Psoas muscle (tissue), 7 donors: ENCODE measurements at regions not wholly inside any gene's neighbourhood (a gene's known extent, or its start where the extent isn't known, plus 50 kb on each side); places are given as distances from the start of the nearest gene placed in this dataset.

Experiments
- ATAC-seq, 4 donors: fragments of 200-7000 bp; cut with Tn5 transposase; one replicate each; pipeline ENCODE4 v1.9.1; 2020; ENCODE audit warnings: moderate library complexity in 3 of 4, mild to moderate bottlenecking in 2 of 4
- DNase-seq, 2 donors: peaks; one replicate each; pipeline ENCODE4 v3.0.0-alpha.2; 2020
- H3K27ac ChIP-seq: fragments of 200-600 bp; one replicate; pipeline ENCODE4 v1.8.0; 2022
- H3K27me3 ChIP-seq, 3 donors: fragments of 200-600 bp in 1 of 3; one replicate each; pipeline versions ENCODE4 v1.6.1 to v1.8.0; 2013 to 2022; ENCODE audit warnings: low read length in 2 of 3, mild to moderate bottlenecking in 2 of 3, moderate library complexity in 1 of 3; ENCODE audit not compliant: insufficient read depth in 3 of 3
- H3K36me3 ChIP-seq, 2 donors: fragments of 200-600 bp in 1 of 2; one replicate each; pipeline versions ENCODE4 v1.6.1 to v1.8.0; 2013 to 2022; ENCODE audit warnings: low read depth in 1 of 2, mild to moderate bottlenecking in 1 of 2, moderate library complexity in 1 of 2; ENCODE audit not compliant: insufficient read depth in 1 of 2
- H3K4me1 ChIP-seq: fragments of 200-600 bp; one replicate; pipeline ENCODE4 v1.8.0; 2022
- H3K4me3 ChIP-seq: fragments of 200-600 bp; one replicate; pipeline ENCODE4 v1.8.0; 2022; ENCODE audit warnings: mild to moderate bottlenecking
- H3K9me3 ChIP-seq: fragments of 200-600 bp; one replicate; pipeline ENCODE4 v1.8.0; 2022
- WGBS, 3 donors: extraction: QIAGEN DNeasy Blood & Tissue Kit; methylation state at CpG; one replicate each; pipeline versions ENCODE4 v1.1.6 to v1.1.7; 2013; 5-methylcytosine and 5-hydroxymethylcytosine counted together
- intact Hi-C, 2 donors: fragments of 100-400 bp; cut with DNase I; formaldehyde crosslinking; loops; one replicate each; pipeline versions ENCODE4 v1.11.0 to v1.14.2; 2022
- TF ChIP-seq, protein P1 (sequence below): fragments of 200-600 bp; IDR thresholded peaks from one replicate; pipeline ENCODE4 v1.8.0; 2022; ENCODE audit warnings: antibody characterized with exemption
- donor health status: healthy with polysubstance abuse.
- donor health status: DM: no; HTN: no; CAD: no; lungs with moderate emphysema.
- donor health status: Bipolar disorder and iron deficiency.
- donor health status: healthy.
- donor health status: DM: yes; HTN: yes; CAD: no.
- donor health status: DM: no; HTN: no; CAD: no.
- donor health status: DM: yes; HTN: yes; CAD: no.

DNA sequence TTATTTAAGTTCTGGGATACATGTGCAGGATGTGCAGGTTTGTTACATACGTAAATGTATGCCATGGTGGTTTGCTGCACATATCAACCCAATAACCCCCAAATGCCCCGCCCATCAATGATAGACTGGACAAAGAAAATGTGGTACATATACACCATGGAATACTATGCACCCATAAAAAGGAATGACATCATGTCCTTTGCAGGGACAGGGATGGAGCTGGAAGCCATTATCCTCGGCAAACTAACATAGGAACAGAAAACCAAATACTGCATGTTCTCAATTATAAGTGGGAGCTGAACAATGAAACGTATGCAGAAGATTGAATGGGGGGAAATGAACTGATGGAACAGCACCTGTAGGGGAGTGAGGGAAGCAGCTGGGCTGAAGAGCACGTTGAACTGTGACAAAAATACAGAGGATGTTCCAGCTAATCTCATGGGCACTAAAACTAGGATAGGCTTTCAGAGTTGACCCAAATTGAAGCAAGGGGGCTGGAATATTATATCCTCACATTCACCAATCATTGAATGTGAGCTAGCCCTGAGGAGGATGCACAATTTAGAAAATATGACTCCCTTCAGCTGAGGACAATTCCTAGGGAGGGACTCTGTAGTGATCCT, 70.5 kb upstream of the OSMR start:
- H3K4me1 ChIP-seq, result no peaks in the 10 kb centered on the region
- no peak overlapping the region for H3K4me3 ChIP-seq
- H3K36me3 ChIP-seq, result no peaks in the 10 kb centered on the region
- no peak for ATAC-seq
- 67 to 76% (median 76%) methylated on average over 5 of the region's 5 CpGs for WGBS, 3 donors
- no peak for DNase-seq
- TF ChIP-seq, protein P1, sequence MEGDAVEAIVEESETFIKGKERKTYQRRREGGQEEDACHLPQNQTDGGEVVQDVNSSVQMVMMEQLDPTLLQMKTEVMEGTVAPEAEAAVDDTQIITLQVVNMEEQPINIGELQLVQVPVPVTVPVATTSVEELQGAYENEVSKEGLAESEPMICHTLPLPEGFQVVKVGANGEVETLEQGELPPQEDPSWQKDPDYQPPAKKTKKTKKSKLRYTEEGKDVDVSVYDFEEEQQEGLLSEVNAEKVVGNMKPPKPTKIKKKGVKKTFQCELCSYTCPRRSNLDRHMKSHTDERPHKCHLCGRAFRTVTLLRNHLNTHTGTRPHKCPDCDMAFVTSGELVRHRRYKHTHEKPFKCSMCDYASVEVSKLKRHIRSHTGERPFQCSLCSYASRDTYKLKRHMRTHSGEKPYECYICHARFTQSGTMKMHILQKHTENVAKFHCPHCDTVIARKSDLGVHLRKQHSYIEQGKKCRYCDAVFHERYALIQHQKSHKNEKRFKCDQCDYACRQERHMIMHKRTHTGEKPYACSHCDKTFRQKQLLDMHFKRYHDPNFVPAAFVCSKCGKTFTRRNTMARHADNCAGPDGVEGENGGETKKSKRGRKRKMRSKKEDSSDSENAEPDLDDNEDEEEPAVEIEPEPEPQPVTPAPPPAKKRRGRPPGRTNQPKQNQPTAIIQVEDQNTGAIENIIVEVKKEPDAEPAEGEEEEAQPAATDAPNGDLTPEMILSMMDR, result no peak
- H3K27ac ChIP-seq, result no peak overlapping the region
- no peaks in the 10 kb centered on the region for H3K27me3 ChIP-seq
- H3K9me3 ChIP-seq, result no peaks in the 10 kb centered on the region
- intact Hi-C loops, result no loop called here

DNA sequence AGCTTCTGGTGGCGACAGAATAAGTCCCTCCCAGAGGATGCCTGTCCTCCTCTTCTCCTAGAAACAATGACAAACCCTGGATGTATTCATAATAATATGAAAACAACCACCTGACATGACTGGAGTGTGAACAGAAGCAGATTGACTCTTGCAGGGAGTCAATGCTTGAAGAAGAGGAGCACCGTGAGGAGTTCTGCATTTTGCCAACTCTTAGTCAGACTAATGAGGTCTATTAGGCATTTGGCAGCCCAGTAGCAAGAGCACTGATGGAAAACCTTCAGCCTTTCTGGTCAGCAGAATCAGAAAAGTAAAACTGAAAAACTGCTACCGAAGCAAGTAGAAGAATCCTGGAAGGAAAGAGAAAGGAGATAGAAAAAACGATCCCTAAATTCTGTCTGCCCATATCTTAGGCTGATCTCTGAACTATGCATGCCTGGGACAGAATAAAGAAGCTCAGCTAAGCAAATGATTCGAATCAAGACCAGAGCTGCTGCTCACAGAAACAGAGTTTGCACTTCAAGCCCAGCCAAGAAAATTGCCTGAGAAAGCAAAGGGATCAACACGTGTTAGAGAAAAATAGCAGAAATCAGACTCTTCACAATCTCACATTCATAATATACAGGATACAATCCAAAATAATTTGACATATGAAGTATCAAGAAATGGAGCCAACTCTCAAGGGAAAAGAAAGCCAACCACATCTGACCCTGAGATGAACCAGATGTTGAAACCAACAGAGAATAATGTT, 69.5 kb upstream of the OSMR start:
- DNase-seq, result no peak
- ATAC-seq, result no peak
- no peaks in the 10 kb centered on the region for H3K27me3 ChIP-seq
- H3K27ac ChIP-seq, result no peak overlapping the region
- 44 to 57% (median 45%) methylated on average over 6 of the region's 6 CpGs for WGBS, 3 donors
- H3K4me3 ChIP-seq, result no peak overlapping the region
- TF ChIP-seq, protein P1, result no peak
- no peaks in the 10 kb centered on the region for H3K9me3 ChIP-seq
- no peaks in the 10 kb centered on the region for H3K36me3 ChIP-seq
- peaks cover 4% of the 10 kb centered on the region for H3K4me1 ChIP-seq
- intact Hi-C loops, result no loop called here

DNA sequence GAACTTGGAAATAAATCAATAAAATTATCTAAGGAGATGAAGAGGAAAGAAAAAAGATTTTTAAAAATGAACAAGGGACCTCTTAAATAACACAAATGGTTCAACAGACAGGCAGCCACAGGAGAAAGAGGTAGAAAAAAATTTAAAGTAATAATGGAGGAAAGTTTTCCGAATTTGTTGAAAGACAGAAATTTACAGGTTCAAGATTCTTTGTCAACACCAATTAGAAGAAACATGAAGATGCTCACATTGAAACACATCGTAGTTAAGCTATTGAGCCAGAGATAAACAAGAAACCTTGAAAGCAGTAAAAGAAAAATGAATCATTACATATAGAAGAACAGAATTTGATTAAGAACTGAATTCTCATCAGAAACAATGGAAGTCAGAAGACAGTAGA, 68.7 kb upstream of the OSMR start:
- H3K4me3 ChIP-seq, result no peak overlapping the region
- intact Hi-C loops, result no loop called here
- no peaks in the 10 kb centered on the region for H3K27me3 ChIP-seq
- 41 to 89% (median 64%) methylated on average over 2 of the region's 2 CpGs for WGBS, 3 donors
- ATAC-seq, result no peak
- no peak overlapping the region for H3K27ac ChIP-seq
- DNase-seq, result no peak
- H3K4me1 ChIP-seq, result peaks cover 5% of the 10 kb centered on the region
- H3K36me3 ChIP-seq, result no peaks in the 10 kb centered on the region
- no peaks in the 10 kb centered on the region for H3K9me3 ChIP-seq
- TF ChIP-seq, protein P1, result no peak

GRCh38 chr5:38780316-38780715, 65.5 kb upstream of the OSMR start:
- Histone ChIP-seq H3K27ac (no peak overlapping the region), H3K4me3 (no peak overlapping the region), H3K4me1 (peaks cover 5% of the 10 kb centered on the region), H3K9me3 (no peaks in the 10 kb centered on the region), H3K27me3 (no peaks in the 10 kb centered on the region), H3K36me3 (no peaks in the 10 kb centered on the region)
- DNase-seq (no peak), ATAC-seq (no peak)
- intact Hi-C loops, result no loop called here
- TF ChIP-seq, protein P1, result no peak

GRCh38 chr5:38780945-38781344, 64.9 kb upstream of the OSMR start:
- intact Hi-C loops, result no loop called here
- peaks cover 5% of the 10 kb centered on the region for H3K4me1 ChIP-seq

More at GRCh38 chr5:38780945-38781344, 64.9 kb upstream of the OSMR start:
- WGBS, 3 donors, result 34 to 46% (median 45%) methylated on average over 2 of the region's 2 CpGs
- peak; percentile 56 to 68 for DNase-seq
- Histone ChIP-seq H3K9me3 (no peaks in the 10 kb centered on the region), H3K36me3 (no peaks in the 10 kb centered on the region), H3K4me3 (no peak overlapping the region), H3K27me3 (no peaks in the 10 kb centered on the region), H3K27ac (no peak overlapping the region)
- peak; percentile 42 to 77 (median 65) for ATAC-seq
- TF ChIP-seq, protein P1, result peak; percentile 37
